ENCODE measurements at regions not wholly inside any gene's neighbourhood (a gene's known extent, or its start where the extent isn't known, plus 50 kb on each side); places are given as distances from the start of the nearest gene placed in this dataset.

DNA sequence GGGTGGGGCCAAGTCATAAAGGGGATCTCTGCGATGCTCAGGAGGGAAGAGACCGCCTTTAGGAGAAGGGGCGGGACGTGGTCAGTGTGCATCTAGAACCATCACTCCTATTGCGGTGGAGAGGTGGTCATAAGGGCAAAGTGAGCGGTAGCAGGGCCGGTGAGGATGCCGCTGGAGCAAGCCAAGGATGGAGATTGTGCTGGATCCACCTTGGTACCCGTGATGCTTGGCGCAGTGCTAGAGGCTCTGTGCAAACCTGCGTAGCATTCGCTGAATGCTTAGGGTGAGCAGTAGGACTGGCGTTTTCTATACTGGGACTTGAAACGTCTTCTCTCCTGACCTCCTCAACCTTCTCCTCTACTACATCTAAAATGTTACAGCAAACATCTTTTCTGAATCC, 294.2 kb downstream of the FGF9 start:
- TF ChIP-seq, protein P1, sequence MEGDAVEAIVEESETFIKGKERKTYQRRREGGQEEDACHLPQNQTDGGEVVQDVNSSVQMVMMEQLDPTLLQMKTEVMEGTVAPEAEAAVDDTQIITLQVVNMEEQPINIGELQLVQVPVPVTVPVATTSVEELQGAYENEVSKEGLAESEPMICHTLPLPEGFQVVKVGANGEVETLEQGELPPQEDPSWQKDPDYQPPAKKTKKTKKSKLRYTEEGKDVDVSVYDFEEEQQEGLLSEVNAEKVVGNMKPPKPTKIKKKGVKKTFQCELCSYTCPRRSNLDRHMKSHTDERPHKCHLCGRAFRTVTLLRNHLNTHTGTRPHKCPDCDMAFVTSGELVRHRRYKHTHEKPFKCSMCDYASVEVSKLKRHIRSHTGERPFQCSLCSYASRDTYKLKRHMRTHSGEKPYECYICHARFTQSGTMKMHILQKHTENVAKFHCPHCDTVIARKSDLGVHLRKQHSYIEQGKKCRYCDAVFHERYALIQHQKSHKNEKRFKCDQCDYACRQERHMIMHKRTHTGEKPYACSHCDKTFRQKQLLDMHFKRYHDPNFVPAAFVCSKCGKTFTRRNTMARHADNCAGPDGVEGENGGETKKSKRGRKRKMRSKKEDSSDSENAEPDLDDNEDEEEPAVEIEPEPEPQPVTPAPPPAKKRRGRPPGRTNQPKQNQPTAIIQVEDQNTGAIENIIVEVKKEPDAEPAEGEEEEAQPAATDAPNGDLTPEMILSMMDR (IDR thresholded peaks at IDR 0.05) = no peak
- TF ChIP-seq POLR2A (IDR thresholded peaks at IDR 0.05) = no peak
